K562 (cell line): ENCODE measurements at regions not wholly inside any gene's neighbourhood (a gene's known extent, or its start where the extent isn't known, plus 50 kb on each side); places are given as distances from the start of the nearest gene placed in this dataset.

Source experiments
- ATAC-seq: fragments of 200-7000 bp; cut with Tn5 transposase; 3 replicates; pipeline ENCODE4 v1.9.1; 2020; ENCODE audit warnings: moderate library complexity
- BruUV-seq: library from RNA; stranded (reverse); fragments of 400-500 nt; replicated peaks from 2 replicates; lab custom pipeline; 2021; lab: Mats Ljungman, UMichigan
- CTCF ChIA-PET: fragments of 300-600 bp; formaldehyde crosslinking; extraction: SDS; loops from one replicate; lab custom pipeline; 2021; ENCODE audit warnings: low intra/inter-chr PET ratio; lab: Yijun Ruan, JAX
- POLR2A ChIA-PET: fragments of 300-600, 350-650 bp; sonication (Branson Sonifier 250); formaldehyde crosslinking; extraction: SDS; loops from one replicate; lab custom pipeline; 2021; ENCODE audit warnings: antibody characterized with exemption, inconsistent platforms; lab: Yijun Ruan, JAX
- DNase-seq, 4 experiments: peaks; one replicate each; pipeline versions ENCODE4 v3.0.0 to v3.0.0-alpha.2; 2011 to 2018; ENCODE audit warnings: low spot score in 3 of 4, mixed read lengths in 3 of 4; ENCODE audit errors: extremely low read depth in 1 of 4
- FAIRE-seq: peaks from 2 replicates; lab custom pipeline; 2011; peaks lifted over from hg19 to GRCh38; lab: Jason Lieb, UNC
- H2AFZ ChIP-seq: 2 replicates; pipeline ENCODE4 v1.6.0; 2011; ENCODE audit warnings: low read depth, low read length, control low read depth, inconsistent platforms
- H3K27ac ChIP-seq: fragments of 200-600 bp; 3 replicates; pipeline ENCODE4 v1.8.0; 2011; ENCODE audit warnings: low read depth, mild to moderate bottlenecking, control low read depth, inconsistent platforms, low read length, moderate library complexity, mixed read lengths; ENCODE audit errors: extremely low read depth
- H3K27me3 ChIP-seq, 2 experiments: fragments of 300-600 bp in 1 of 2; 2 replicates in 1 of 2; 3 replicates in 1 of 2; pipeline versions ENCODE4 v1.6.0 to v1.8.0; 2011; ENCODE audit warnings: inconsistent platforms in 2 of 2, low read length in 2 of 2, mild to moderate bottlenecking in 1 of 2, mixed read lengths in 1 of 2, moderate library complexity in 1 of 2; ENCODE audit not compliant: control insufficient read depth in 2 of 2, insufficient read depth in 2 of 2
- H3K36me3 ChIP-seq: fragments of 300-600 bp; 3 replicates; pipeline ENCODE4 v1.8.0; 2011; ENCODE audit warnings: mild to moderate bottlenecking, low read length, inconsistent platforms; ENCODE audit not compliant: control insufficient read depth, insufficient read depth
- H3K4me1 ChIP-seq, 2 experiments: fragments of 200-600 bp in 1 of 2; replicated peaks in 1 of 2; 2 replicates in 1 of 2; 3 replicates in 1 of 2; pipeline versions ENCODE4 v1.5.1 to v1.8.0; 2011; ENCODE audit warnings: inconsistent platforms in 2 of 2, low read length in 2 of 2, mild to moderate bottlenecking in 1 of 2, mixed read lengths in 1 of 2, moderate library complexity in 1 of 2; ENCODE audit not compliant: control insufficient read depth in 2 of 2, insufficient read depth in 2 of 2
- H3K4me2 ChIP-seq: 2 replicates; pipeline ENCODE4 v1.6.1; 2011; ENCODE audit warnings: low read length, control low read depth, inconsistent platforms, mixed read lengths; ENCODE audit not compliant: insufficient read depth
- H3K4me3 ChIP-seq: fragments of 200-600 bp; sonication (generic), shearing (Covaris generic); 2 replicates; pipeline ENCODE4 v1.5.1; 2016; ENCODE audit warnings: control low read depth, inconsistent platforms
- H3K79me2 ChIP-seq: fragments of 200-600 bp; 3 replicates; pipeline ENCODE4 v1.8.0; 2011; ENCODE audit warnings: low read length, inconsistent platforms; ENCODE audit not compliant: control insufficient read depth, insufficient read depth
- H3K9ac ChIP-seq, 2 experiments: 2 replicates each; pipeline versions ENCODE4 v1.6.0 to v1.6.1; 2011; ENCODE audit warnings: low read depth in 2 of 2, low read length in 2 of 2, control low read depth in 1 of 2, inconsistent platforms in 1 of 2, mild to moderate bottlenecking in 1 of 2, mixed read lengths in 1 of 2; ENCODE audit not compliant: insufficient read depth in 1 of 2
- H3K9me1 ChIP-seq: one replicate; pipeline ENCODE4 v1.6.0; 2011; ENCODE audit warnings: inconsistent platforms, mild to moderate bottlenecking, low read length, moderate library complexity; ENCODE audit not compliant: control insufficient read depth, insufficient read depth
- H3K9me3 ChIP-seq: replicated peaks from 2 replicates; pipeline ENCODE4 v1.5.1; 2011; ENCODE audit warnings: low read depth, low read length, inconsistent platforms; ENCODE audit not compliant: control insufficient read depth, insufficient read depth
- H4K20me1 ChIP-seq: replicated peaks from 2 replicates; pipeline ENCODE4 v1.6.1; 2011; ENCODE audit warnings: low read length, inconsistent platforms, mixed read lengths; ENCODE audit not compliant: control insufficient read depth, insufficient read depth
- BDP1 ChIP-seq: IDR thresholded peaks from 3 replicates; pipeline ENCODE4 v1.6.1; 2011; ENCODE audit not compliant: insufficient read length, insufficient read depth
- ETS2 ChIP-seq: IDR thresholded peaks from 2 replicates; pipeline ENCODE4 v1.6.1; 2016; ENCODE audit warnings: borderline replicate concordance, missing genetic modification characterization, mild to moderate bottlenecking, moderate library complexity, missing compliant biosample characterization; ENCODE audit not compliant: poor library complexity, severe bottlenecking
- FUS ChIP-seq: fragments of 200-400 bp; formaldehyde crosslinking; optimal IDR thresholded peaks from 2 replicates; pipeline ENCODE3; 2017; ENCODE audit warnings: low read depth, low read length
- GATAD2B ChIP-seq: fragments of 450-650 bp; IDR thresholded peaks from 2 replicates; pipeline ENCODE4 v1.6.1; 2017; ENCODE audit warnings: mild to moderate bottlenecking, borderline replicate concordance
- HNRNPH1 ChIP-seq: fragments of 200-400 bp; formaldehyde crosslinking; optimal IDR thresholded peaks from 2 replicates; pipeline ENCODE3; 2017; ENCODE audit warnings: low read depth, mild to moderate bottlenecking, low read length, moderate library complexity
- HNRNPK ChIP-seq: fragments of 200-400 bp; formaldehyde crosslinking; IDR thresholded peaks from one replicate; pipeline ENCODE4 v1.6.1; 2018; ENCODE audit warnings: mild to moderate bottlenecking, low read depth, low read length; ENCODE audit not compliant: poor library complexity, severe bottlenecking
- KLF1 ChIP-seq: fragments of 450-650 bp; IDR thresholded peaks from 2 replicates; pipeline ENCODE4 v1.6.1; 2016; ENCODE audit warnings: missing genetic modification characterization, missing compliant biosample characterization
- NFIX ChIP-seq: fragments of 250-450 bp; sonication (Bioruptor Pico); IDR thresholded peaks from 2 replicates; pipeline ENCODE4 v1.4.0; 2020; ENCODE audit warnings: low read depth, mild to moderate bottlenecking, moderate library complexity
- RFX7 ChIP-seq: fragments of 250-450 bp; sonication (Bioruptor Pico); IDR thresholded peaks from 2 replicates; pipeline ENCODE4 v1.5.1; 2021; ENCODE audit warnings: mild to moderate bottlenecking
- SMARCB1 ChIP-seq: IDR thresholded peaks from 2 replicates; pipeline ENCODE4 v1.6.1; 2011; ENCODE audit warnings: improper control_type of control experiment, low read depth; ENCODE audit not compliant: insufficient read length
- SREBF1 ChIP-seq: fragments of 150-350 bp; IDR thresholded peaks from 2 replicates; pipeline ENCODE4 v1.6.1; 2014; ENCODE audit warnings: antibody characterized with exemption, low read depth, low read length, borderline replicate concordance
- TCF7 ChIP-seq: sonication (generic); IDR thresholded peaks from 2 replicates; pipeline ENCODE4 v1.6.1; 2016; ENCODE audit warnings: antibody characterized with exemption, borderline replicate concordance
- ZNF253 ChIP-seq: fragments of 250-450 bp; sonication (Bioruptor Pico); conservative IDR thresholded peaks from 2 replicates; pipeline ENCODE4 v1.6.1; 2021; ENCODE audit warnings: mild to moderate bottlenecking
- ZNF347 ChIP-seq: fragments of 450-650 bp; formaldehyde crosslinking; IDR thresholded peaks from 2 replicates; pipeline ENCODE4 v1.4.0; 2020; ENCODE audit warnings: low read depth, mild to moderate bottlenecking, moderate library complexity
- ZNF696 ChIP-seq: fragments of 250-450 bp; sonication (Bioruptor Pico); conservative IDR thresholded peaks from 2 replicates; pipeline ENCODE4 v1.4.0; 2020; ENCODE audit warnings: mild to moderate bottlenecking, moderate library complexity
- ZNF780A ChIP-seq: fragments of 250-450 bp; sonication (Bioruptor Pico); IDR thresholded peaks from 2 replicates; pipeline ENCODE4 v1.5.0; 2021; ENCODE audit warnings: mild to moderate bottlenecking
- WGBS: fragments of 100-300 bp; shearing (Covaris generic); methylation state at CpG from one replicate; pipeline ENCODE4 v1.1.6; 2016; ENCODE audit warnings: low coverage, mixed read lengths; ENCODE audit not compliant: insufficient coverage; ENCODE audit errors: missing lambda C conversion rate; 5-methylcytosine and 5-hydroxymethylcytosine counted together
- in situ Hi-C: fragments of 300-500 bp; cut with MboI; formaldehyde crosslinking; loops from 4 replicates; pipeline ENCODE4 v1.15.0; 2018; ENCODE audit warnings: inconsistent platforms, mixed read lengths
- intact Hi-C: fragments of 100-400 bp; cut with micrococcal nuclease; formaldehyde crosslinking; loops from 2 replicates; pipeline ENCODE4 v1.14.2; 2022
- TF ChIP-seq, protein P1 (sequence below): sonication (generic); formaldehyde crosslinking; IDR thresholded peaks from 2 replicates; pipeline ENCODE4 v1.8.0; 2022; ENCODE audit warnings: mild to moderate bottlenecking, missing genetic modification reagents
- TF ChIP-seq, protein P2 (sequence below): sonication (generic); formaldehyde crosslinking; IDR thresholded peaks from 2 replicates; pipeline ENCODE4 v1.8.1; 2023; ENCODE audit warnings: mild to moderate bottlenecking, missing genetic modification reagents
- TF ChIP-seq, protein P3 (sequence below): fragments of 250-450 bp; sonication (Bioruptor Pico); IDR thresholded peaks from 2 replicates; pipeline ENCODE4 v1.9.0; 2021; ENCODE audit warnings: mild to moderate bottlenecking

- Histone ChIP-seq H3K27ac (no peak overlapping the region), H3K79me2 (no peaks in the 10 kb centered on the region), H3K9ac (no peak overlapping the region), H4K20me1 (no peaks in the 10 kb centered on the region), H3K4me2 (no peak overlapping the region), H3K9me1 (no peaks in the 10 kb centered on the region), H2AFZ (no peak overlapping the region), H3K36me3 (no peaks in the 10 kb centered on the region), H3K27me3 (peaks cover 16 to 36% of the 10 kb centered on the region in 2 experiments), H3K9me3 (no peaks in the 10 kb centered on the region), H3K4me1 (no peaks in the 10 kb centered on the region), H3K4me3 (no peak overlapping the region)
- no peak for FAIRE-seq
- in situ Hi-C loops, result loop anchor here (25.0 kb wide), 1 partner anchor 429 kb away; no protein-coding TSS in a partner anchor
- ChIA-PET POLR2A (interaction anchor here (0.8 kb wide), 1 partner anchor 10 kb away, joined by 3 read pairs; no protein-coding TSS in a partner anchor), CTCF (no interaction called here)
- 0% methylated on average over 10 of the region's 12 CpGs for WGBS
- intact Hi-C loops, result no loop called here
- no TSS peak for BruUV-seq
- ATAC-seq, result no peak
- no peak for DNase-seq
- TF ChIP-seq ZNF780A (CRISPR knock-in tag), result no peak
- no peak for TF ChIP-seq HNRNPK
- no peak for TF ChIP-seq KLF1
- TF ChIP-seq, protein P1, sequence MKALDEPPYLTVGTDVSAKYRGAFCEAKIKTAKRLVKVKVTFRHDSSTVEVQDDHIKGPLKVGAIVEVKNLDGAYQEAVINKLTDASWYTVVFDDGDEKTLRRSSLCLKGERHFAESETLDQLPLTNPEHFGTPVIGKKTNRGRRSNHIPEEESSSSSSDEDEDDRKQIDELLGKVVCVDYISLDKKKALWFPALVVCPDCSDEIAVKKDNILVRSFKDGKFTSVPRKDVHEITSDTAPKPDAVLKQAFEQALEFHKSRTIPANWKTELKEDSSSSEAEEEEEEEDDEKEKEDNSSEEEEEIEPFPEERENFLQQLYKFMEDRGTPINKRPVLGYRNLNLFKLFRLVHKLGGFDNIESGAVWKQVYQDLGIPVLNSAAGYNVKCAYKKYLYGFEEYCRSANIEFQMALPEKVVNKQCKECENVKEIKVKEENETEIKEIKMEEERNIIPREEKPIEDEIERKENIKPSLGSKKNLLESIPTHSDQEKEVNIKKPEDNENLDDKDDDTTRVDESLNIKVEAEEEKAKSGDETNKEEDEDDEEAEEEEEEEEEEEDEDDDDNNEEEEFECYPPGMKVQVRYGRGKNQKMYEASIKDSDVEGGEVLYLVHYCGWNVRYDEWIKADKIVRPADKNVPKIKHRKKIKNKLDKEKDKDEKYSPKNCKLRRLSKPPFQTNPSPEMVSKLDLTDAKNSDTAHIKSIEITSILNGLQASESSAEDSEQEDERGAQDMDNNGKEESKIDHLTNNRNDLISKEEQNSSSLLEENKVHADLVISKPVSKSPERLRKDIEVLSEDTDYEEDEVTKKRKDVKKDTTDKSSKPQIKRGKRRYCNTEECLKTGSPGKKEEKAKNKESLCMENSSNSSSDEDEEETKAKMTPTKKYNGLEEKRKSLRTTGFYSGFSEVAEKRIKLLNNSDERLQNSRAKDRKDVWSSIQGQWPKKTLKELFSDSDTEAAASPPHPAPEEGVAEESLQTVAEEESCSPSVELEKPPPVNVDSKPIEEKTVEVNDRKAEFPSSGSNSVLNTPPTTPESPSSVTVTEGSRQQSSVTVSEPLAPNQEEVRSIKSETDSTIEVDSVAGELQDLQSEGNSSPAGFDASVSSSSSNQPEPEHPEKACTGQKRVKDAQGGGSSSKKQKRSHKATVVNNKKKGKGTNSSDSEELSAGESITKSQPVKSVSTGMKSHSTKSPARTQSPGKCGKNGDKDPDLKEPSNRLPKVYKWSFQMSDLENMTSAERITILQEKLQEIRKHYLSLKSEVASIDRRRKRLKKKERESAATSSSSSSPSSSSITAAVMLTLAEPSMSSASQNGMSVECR (CRISPR knock-in tag), result no peak
- TF ChIP-seq RFX7, result no peak
- no peak for TF ChIP-seq ZNF696
- no peak for TF ChIP-seq ZNF253
- no peak for TF ChIP-seq GATAD2B
- no peak for TF ChIP-seq SMARCB1
- TF ChIP-seq HNRNPH1, result no peak
- no peak for TF ChIP-seq NFIX (CRISPR knock-in tag)
- no peak for TF ChIP-seq ETS2 (tag)
- TF ChIP-seq BDP1, result no peak
- no peak for TF ChIP-seq SREBF1
- TF ChIP-seq, protein P2, sequence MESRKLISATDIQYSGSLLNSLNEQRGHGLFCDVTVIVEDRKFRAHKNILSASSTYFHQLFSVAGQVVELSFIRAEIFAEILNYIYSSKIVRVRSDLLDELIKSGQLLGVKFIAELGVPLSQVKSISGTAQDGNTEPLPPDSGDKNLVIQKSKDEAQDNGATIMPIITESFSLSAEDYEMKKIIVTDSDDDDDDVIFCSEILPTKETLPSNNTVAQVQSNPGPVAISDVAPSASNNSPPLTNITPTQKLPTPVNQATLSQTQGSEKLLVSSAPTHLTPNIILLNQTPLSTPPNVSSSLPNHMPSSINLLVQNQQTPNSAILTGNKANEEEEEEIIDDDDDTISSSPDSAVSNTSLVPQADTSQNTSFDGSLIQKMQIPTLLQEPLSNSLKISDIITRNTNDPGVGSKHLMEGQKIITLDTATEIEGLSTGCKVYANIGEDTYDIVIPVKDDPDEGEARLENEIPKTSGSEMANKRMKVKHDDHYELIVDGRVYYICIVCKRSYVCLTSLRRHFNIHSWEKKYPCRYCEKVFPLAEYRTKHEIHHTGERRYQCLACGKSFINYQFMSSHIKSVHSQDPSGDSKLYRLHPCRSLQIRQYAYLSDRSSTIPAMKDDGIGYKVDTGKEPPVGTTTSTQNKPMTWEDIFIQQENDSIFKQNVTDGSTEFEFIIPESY (CRISPR knock-in tag), result no peak
- TF ChIP-seq, protein P3, sequence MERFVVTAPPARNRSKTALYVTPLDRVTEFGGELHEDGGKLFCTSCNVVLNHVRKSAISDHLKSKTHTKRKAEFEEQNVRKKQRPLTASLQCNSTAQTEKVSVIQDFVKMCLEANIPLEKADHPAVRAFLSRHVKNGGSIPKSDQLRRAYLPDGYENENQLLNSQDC, result no peak
- TF ChIP-seq ZNF347 (CRISPR knock-in tag), result no peak
- TF ChIP-seq FUS, result no peak
- TF ChIP-seq TCF7, result no peak
These were observed 57.1 kb upstream of the TWIST2 start for GRCh38 chr2:238790833-238791230.
